ENCODE measurements at regions not wholly inside any gene's neighbourhood (a gene's known extent, or its start where the extent isn't known, plus 50 kb on each side); places are given as distances from the start of the nearest gene placed in this dataset.
"Not testable (repeated sequence)": the region's sequence is repeated elsewhere in the genome, so short reads cannot be mapped to it uniquely, and the experiment has no call there.

DNA sequence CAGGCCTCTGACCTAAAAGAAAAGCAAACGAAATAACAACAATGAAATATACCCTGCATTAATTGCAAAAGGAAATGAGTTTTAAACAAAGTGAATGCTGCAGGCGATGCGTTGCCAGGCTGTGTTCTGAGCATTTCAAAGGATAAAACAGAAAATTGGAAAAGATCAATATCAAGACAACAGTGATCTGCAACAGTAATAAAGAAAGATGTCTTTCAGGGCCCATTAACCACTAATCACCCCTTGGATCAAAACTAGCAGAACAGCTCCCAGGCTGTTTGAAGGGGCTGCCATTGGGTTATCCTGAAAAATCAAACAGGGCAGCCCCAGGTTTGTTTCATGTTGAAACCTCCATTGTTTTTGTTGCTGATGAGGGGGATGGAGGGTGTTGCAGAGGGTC, 219.2 kb downstream of the FGFR2 start:
- no peak for TF ChIP-seq CTCF (IDR thresholded peaks at IDR 0.05; ENCODE audit: insufficient read depth, low read depth, low read length)
- no peak overlapping the region for H3K4me3 ChIP-seq (ENCODE audit: low read depth, low read length)
- DNase-seq (ENCODE audit: low read depth) = no peak

DNA sequence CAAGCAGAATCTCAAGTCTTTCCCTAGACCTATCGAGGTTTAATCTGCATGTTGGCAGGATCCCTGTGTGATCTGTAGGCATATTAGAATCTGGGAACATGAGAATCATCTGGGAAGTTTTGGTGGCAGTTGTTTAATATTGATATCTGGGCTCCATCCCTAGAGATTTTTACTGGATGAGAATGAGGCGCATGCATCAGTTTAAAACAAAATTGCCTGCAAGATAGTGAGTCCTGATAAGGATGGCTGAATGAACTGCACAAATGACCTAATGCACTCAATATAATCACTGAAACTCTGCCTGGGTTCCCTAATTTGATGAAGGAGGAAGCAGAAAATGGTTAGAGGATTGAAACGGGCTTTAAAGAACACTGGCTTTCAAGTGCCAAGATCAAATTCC, 218.0 kb downstream of the FGFR2 start:
- TF ChIP-seq CTCF (IDR thresholded peaks at IDR 0.05; ENCODE audit: insufficient read depth, low read depth, low read length) = no peak
- no peak overlapping the region for H3K4me3 ChIP-seq (ENCODE audit: low read depth, low read length)
- DNase-seq (ENCODE audit: low read depth) = no peak

- not testable (repeated sequence) for DNase-seq (ENCODE audit: low read depth); H3K4me3 ChIP-seq (ENCODE audit: low read depth, low read length)
Observed at GRCh38 chr10:121382029-121382520, 216.2 kb downstream of the FGFR2 start.

DNA sequence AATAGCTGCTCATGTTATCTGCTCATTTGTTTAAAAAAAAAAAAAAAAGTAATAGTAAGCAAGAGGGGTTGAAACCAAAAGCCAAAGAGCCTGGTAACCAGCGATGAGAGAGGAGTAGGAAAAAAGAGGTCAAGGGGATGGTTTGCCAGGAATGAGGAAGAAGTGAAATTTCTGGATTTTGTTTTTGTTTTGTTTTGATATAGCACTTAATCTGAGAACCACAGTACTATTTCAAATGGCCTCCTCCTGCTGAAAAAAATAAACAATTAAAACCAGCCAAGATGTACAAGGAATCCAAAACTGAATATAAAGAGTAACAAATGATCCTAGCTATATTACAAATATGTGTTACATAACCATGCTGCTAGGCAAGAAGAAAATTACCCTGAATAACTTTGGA, 213.1 kb downstream of the FGFR2 start:
- TF ChIP-seq CTCF (IDR thresholded peaks at IDR 0.05; ENCODE audit: insufficient read depth, low read depth, low read length) = no peak
- DNase-seq (ENCODE audit: low read depth) = no peak
- no peak overlapping the region for H3K4me3 ChIP-seq (ENCODE audit: low read depth, low read length)

GRCh38 chr10:121392657-121393056, 205.6 kb downstream of the FGFR2 start:
- no peak for TF ChIP-seq CTCF (IDR thresholded peaks at IDR 0.05; ENCODE audit: insufficient read depth, low read depth, low read length)
- no peak overlapping the region for H3K4me3 ChIP-seq (ENCODE audit: low read depth, low read length)
- no peak for DNase-seq (ENCODE audit: low read depth)

- TF ChIP-seq CTCF (IDR thresholded peaks at IDR 0.05; ENCODE audit: insufficient read depth, low read depth, low read length) = no peak
- H3K4me3 ChIP-seq (ENCODE audit: low read depth, low read length) = no peak overlapping the region
Observed at GRCh38 chr10:121393522-121393921, 204.7 kb downstream of the FGFR2 start.

GRCh38 chr10:121400507-121400906, 197.7 kb downstream of the FGFR2 start:
- H3K4me3 ChIP-seq (ENCODE audit: low read depth, low read length); DNase-seq (ENCODE audit: low read depth): not testable (repeated sequence)

More at GRCh38 chr10:121393522-121393921, 204.7 kb downstream of the FGFR2 start:
- no peak for DNase-seq (ENCODE audit: low read depth)

- no peak for DNase-seq (ENCODE audit: low read depth)
- no peak overlapping the region for H3K4me3 ChIP-seq (ENCODE audit: low read depth, low read length)
- TF ChIP-seq CTCF (IDR thresholded peaks at IDR 0.05; ENCODE audit: insufficient read depth, low read depth, low read length) = no peak
Observed at GRCh38 chr10:121403527-121403926, 194.7 kb downstream of the FGFR2 start.
